A549 (cell line): ENCODE measurements at regions not wholly inside any gene's neighbourhood (a gene's known extent, or its start where the extent isn't known, plus 50 kb on each side); places are given as distances from the start of the nearest gene placed in this dataset.

Experiments used
- MAFK ChIP-seq: fragments of 450-650 bp; IDR thresholded peaks from 2 replicates; pipeline ENCODE4 v1.6.1; 2014; ENCODE audit not compliant: partially characterized antibody
- PHF8 ChIP-seq: fragments of 200-600 bp; sonication (generic); IDR thresholded peaks from 2 replicates; pipeline ENCODE4 v1.6.1; 2016; ENCODE audit warnings: low read depth, mild to moderate bottlenecking, antibody characterized with exemption, moderate library complexity, borderline replicate concordance
- POLR2AphosphoS2 ChIP-seq: conservative IDR thresholded peaks from 2 replicates; pipeline ENCODE4 v1.6.1; 2012; ENCODE audit warnings: low read length, improper control_type of control experiment, inconsistent platforms
- RAD21 ChIP-seq, 2 experiments: fragments of >200 bp in 1 of 2; sonication (Bioruptor Twin) in 1 of 2; formaldehyde crosslinking in 1 of 2; IDR thresholded peaks in 1 of 2; conservative IDR thresholded peaks in 1 of 2; 2 replicates in 1 of 2; 3 replicates in 1 of 2; pipeline ENCODE4 v1.6.1; 2012 to 2018; ENCODE audit warnings: inconsistent platforms in 1 of 2
- TF ChIP-seq, protein P1 (sequence below): fragments of >200 bp; sonication (Bioruptor Twin); formaldehyde crosslinking; IDR thresholded peaks from 3 replicates; pipeline ENCODE4 v1.5.1; 2016
- TF ChIP-seq, protein P2 (sequence below): fragments of 200-600 bp; sonication (generic); IDR thresholded peaks from 2 replicates; pipeline ENCODE4 v1.6.1; 2016; ENCODE audit warnings: antibody characterized with exemption, mild to moderate bottlenecking, moderate library complexity

DNA sequence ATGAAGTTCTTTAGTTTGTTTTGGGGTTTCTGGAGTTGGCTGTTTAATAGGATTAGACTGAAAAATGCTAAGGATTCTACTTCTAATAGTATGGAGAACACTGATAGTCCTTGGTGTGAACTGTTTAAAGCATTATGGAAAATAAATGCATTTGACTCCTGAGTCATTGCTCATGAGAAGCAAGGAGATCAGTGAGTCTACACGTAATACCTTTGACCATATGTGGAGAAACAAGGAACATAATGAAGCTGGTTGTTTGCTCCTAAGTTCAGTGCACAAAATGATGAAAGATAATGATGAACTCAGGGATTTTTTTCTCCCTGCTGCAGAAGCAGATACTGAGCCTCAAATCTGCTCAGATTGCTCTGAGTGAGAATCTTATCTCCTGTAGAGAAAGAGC, 158.9 kb upstream of the COL11A1 start:
- TF ChIP-seq, protein P1, sequence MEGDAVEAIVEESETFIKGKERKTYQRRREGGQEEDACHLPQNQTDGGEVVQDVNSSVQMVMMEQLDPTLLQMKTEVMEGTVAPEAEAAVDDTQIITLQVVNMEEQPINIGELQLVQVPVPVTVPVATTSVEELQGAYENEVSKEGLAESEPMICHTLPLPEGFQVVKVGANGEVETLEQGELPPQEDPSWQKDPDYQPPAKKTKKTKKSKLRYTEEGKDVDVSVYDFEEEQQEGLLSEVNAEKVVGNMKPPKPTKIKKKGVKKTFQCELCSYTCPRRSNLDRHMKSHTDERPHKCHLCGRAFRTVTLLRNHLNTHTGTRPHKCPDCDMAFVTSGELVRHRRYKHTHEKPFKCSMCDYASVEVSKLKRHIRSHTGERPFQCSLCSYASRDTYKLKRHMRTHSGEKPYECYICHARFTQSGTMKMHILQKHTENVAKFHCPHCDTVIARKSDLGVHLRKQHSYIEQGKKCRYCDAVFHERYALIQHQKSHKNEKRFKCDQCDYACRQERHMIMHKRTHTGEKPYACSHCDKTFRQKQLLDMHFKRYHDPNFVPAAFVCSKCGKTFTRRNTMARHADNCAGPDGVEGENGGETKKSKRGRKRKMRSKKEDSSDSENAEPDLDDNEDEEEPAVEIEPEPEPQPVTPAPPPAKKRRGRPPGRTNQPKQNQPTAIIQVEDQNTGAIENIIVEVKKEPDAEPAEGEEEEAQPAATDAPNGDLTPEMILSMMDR: no peak
- TF ChIP-seq RAD21 (conservative IDR thresholded peaks at IDR 0.05 in 1 of 2, IDR thresholded peaks at IDR 0.05 in 1 of 2) (no peak), POLR2AphosphoS2 (no peak), MAFK (no peak), PHF8 (no peak)
- TF ChIP-seq, protein P2, sequence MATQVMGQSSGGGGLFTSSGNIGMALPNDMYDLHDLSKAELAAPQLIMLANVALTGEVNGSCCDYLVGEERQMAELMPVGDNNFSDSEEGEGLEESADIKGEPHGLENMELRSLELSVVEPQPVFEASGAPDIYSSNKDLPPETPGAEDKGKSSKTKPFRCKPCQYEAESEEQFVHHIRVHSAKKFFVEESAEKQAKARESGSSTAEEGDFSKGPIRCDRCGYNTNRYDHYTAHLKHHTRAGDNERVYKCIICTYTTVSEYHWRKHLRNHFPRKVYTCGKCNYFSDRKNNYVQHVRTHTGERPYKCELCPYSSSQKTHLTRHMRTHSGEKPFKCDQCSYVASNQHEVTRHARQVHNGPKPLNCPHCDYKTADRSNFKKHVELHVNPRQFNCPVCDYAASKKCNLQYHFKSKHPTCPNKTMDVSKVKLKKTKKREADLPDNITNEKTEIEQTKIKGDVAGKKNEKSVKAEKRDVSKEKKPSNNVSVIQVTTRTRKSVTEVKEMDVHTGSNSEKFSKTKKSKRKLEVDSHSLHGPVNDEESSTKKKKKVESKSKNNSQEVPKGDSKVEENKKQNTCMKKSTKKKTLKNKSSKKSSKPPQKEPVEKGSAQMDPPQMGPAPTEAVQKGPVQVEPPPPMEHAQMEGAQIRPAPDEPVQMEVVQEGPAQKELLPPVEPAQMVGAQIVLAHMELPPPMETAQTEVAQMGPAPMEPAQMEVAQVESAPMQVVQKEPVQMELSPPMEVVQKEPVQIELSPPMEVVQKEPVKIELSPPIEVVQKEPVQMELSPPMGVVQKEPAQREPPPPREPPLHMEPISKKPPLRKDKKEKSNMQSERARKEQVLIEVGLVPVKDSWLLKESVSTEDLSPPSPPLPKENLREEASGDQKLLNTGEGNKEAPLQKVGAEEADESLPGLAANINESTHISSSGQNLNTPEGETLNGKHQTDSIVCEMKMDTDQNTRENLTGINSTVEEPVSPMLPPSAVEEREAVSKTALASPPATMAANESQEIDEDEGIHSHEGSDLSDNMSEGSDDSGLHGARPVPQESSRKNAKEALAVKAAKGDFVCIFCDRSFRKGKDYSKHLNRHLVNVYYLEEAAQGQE: no peak
